GM21423 (cell line): ENCODE measurements at regions not wholly inside any gene's neighbourhood (a gene's known extent, or its start where the extent isn't known, plus 50 kb on each side); places are given as distances from the start of the nearest gene placed in this dataset.

Experiments used
- ATAC-seq: cut with Tn5 transposase; IDR thresholded peaks from one replicate; pipeline ENCODE4 v1.9.1; 2021; ENCODE audit warnings: mild to moderate bottlenecking, moderate library complexity; ENCODE audit not compliant: unreplicated experiment

- ATAC-seq = no peak
Measured at GRCh38 chr1:239675735-239676134, 289.4 kb downstream of the CHRM3 start.

- ATAC-seq = no peak
Measured at GRCh38 chr1:239676522-239677273, 290.3 kb downstream of the CHRM3 start.

GRCh38 chr1:239677362-239677761, 291.0 kb downstream of the CHRM3 start:
- ATAC-seq = no peak

- no peak for ATAC-seq
Measured at GRCh38 chr1:239678181-239678580, 291.8 kb downstream of the CHRM3 start.

- ATAC-seq = no peak
Measured at GRCh38 chr1:239682046-239682445, 295.7 kb downstream of the CHRM3 start.

- ATAC-seq = no peak
Measured at GRCh38 chr1:239682960-239683359, 296.6 kb downstream of the CHRM3 start.

GRCh38 chr1:239686386-239686785, 300.0 kb downstream of the CHRM3 start:
- no peak for ATAC-seq

GRCh38 chr1:239696317-239696716, 309.9 kb downstream of the CHRM3 start:
- no peak for ATAC-seq

GRCh38 chr1:239700667-239701066, 314.3 kb downstream of the CHRM3 start:
- no peak for ATAC-seq

GRCh38 chr1:239703075-239703474, 316.7 kb downstream of the CHRM3 start:
- no peak for ATAC-seq

GRCh38 chr1:239706245-239706892, 320.0 kb downstream of the CHRM3 start:
- no peak for ATAC-seq

GRCh38 chr1:239707615-239708014, 321.2 kb downstream of the CHRM3 start:
- ATAC-seq = no peak

- no peak for ATAC-seq
Measured at GRCh38 chr1:239708622-239709021, 322.3 kb downstream of the CHRM3 start.

- ATAC-seq = no peak
Measured at GRCh38 chr1:239711768-239712167, 325.4 kb downstream of the CHRM3 start.

- no peak for ATAC-seq
Measured at GRCh38 chr1:239717097-239717917, 330.9 kb downstream of the CHRM3 start.

- ATAC-seq = no peak
Measured at GRCh38 chr1:239717918-239718184, 331.5 kb downstream of the CHRM3 start.

GRCh38 chr1:239718571-239718970, 332.2 kb downstream of the CHRM3 start:
- ATAC-seq = no peak

- no peak for ATAC-seq
Measured at GRCh38 chr1:239718997-239719628, 332.7 kb downstream of the CHRM3 start.

- ATAC-seq = peak; percentile 68
Measured at GRCh38 chr1:239719642-239720258, 333.4 kb downstream of the CHRM3 start.

- ATAC-seq = no peak
Measured at GRCh38 chr1:239722035-239722434, 335.7 kb downstream of the CHRM3 start.

GRCh38 chr1:239723776-239724367, 337.5 kb downstream of the CHRM3 start:
- no peak for ATAC-seq
